GM12892 (cell line): ENCODE measurements at regions not wholly inside any gene's neighbourhood (a gene's known extent, or its start where the extent isn't known, plus 50 kb on each side); places are given as distances from the start of the nearest gene placed in this dataset.
"Not testable (repeated sequence)": the region's sequence is repeated elsewhere in the genome, so short reads cannot be mapped to it uniquely, and the experiment has no call there.

Experiments used
- DNase-seq: peaks from one replicate; pipeline ENCODE4 v3.0.0; 2011; ENCODE audit not compliant: insufficient read length
- FAIRE-seq: peaks from 2 replicates; lab custom pipeline; 2011; peaks lifted over from hg19 to GRCh38; lab: Jason Lieb, UNC
- POLR2A ChIP-seq: IDR thresholded peaks from 2 replicates; pipeline ENCODE4 v1.6.1; 2011; ENCODE audit warnings: low read depth, low read length, control low read depth
- POLR2AphosphoS5 ChIP-seq: IDR thresholded peaks from 2 replicates; pipeline ENCODE4 v1.6.1; 2011; ENCODE audit warnings: low read depth, low read length, control low read depth
- TAF1 ChIP-seq: IDR thresholded peaks from 2 replicates; pipeline ENCODE4 v1.6.1; 2011; ENCODE audit warnings: low read depth, mild to moderate bottlenecking, control low read depth, low read length, borderline replicate concordance

- FAIRE-seq (no peak), DNase-seq (no peak)
- no peak for TF ChIP-seq TAF1
- TF ChIP-seq POLR2AphosphoS5: no peak
- TF ChIP-seq POLR2A: no peak
Observed at GRCh38 chr7:36055207-36055606, 97.8 kb upstream of the EEPD1 start.

GRCh38 chr7:36057323-36057722 lies 95.7 kb upstream of the EEPD1 start:
- DNase-seq (no peak), FAIRE-seq (peak; percentile 85)
- TF ChIP-seq POLR2AphosphoS5 (no peak), POLR2A (no peak), TAF1 (no peak)

GRCh38 chr7:36058020-36058592 lies 94.9 kb upstream of the EEPD1 start:
- FAIRE-seq: peak; percentile 21
- TF ChIP-seq POLR2A (no peak), TAF1 (no peak), POLR2AphosphoS5 (no peak)
- peak; percentile 29 for DNase-seq

- DNase-seq, FAIRE-seq: not testable (repeated sequence)
Observed at GRCh38 chr7:36060388-36060787, 92.7 kb upstream of the EEPD1 start.

GRCh38 chr7:36062154-36062815 lies 90.8 kb upstream of the EEPD1 start:
- no peak for FAIRE-seq

GRCh38 chr7:36064676-36065075 lies 88.4 kb upstream of the EEPD1 start:
- TF ChIP-seq POLR2AphosphoS5 (no peak), TAF1 (no peak), POLR2A (no peak)
- FAIRE-seq (no peak), DNase-seq (no peak)

More at GRCh38 chr7:36062154-36062815, 90.8 kb upstream of the EEPD1 start:
- TF ChIP-seq POLR2AphosphoS5 (no peak), TAF1 (no peak), POLR2A (no peak)
- no peak for DNase-seq

GRCh38 chr7:36065563-36066342 lies 87.3 kb upstream of the EEPD1 start:
- FAIRE-seq, DNase-seq: not testable (repeated sequence)

GRCh38 chr7:36066343-36066664 lies 86.8 kb upstream of the EEPD1 start:
- no peak for TF ChIP-seq POLR2A
- TF ChIP-seq TAF1: no peak
- no peak for TF ChIP-seq POLR2AphosphoS5
- FAIRE-seq (no peak), DNase-seq (no peak)

GRCh38 chr7:36070230-36070629 lies 82.8 kb upstream of the EEPD1 start:
- TF ChIP-seq POLR2AphosphoS5 (no peak), TAF1 (no peak), POLR2A (no peak)
- FAIRE-seq: no peak
- no peak for DNase-seq

GRCh38 chr7:36071605-36072004 lies 81.4 kb upstream of the EEPD1 start:
- FAIRE-seq (no peak), DNase-seq (no peak)
- TF ChIP-seq POLR2AphosphoS5 (no peak), POLR2A (no peak), TAF1 (no peak)

- FAIRE-seq (no peak), DNase-seq (no peak)
- no peak for TF ChIP-seq POLR2AphosphoS5
- TF ChIP-seq TAF1: no peak
- TF ChIP-seq POLR2A: no peak
Observed at GRCh38 chr7:36072620-36073019, 80.4 kb upstream of the EEPD1 start.

- DNase-seq (no peak), FAIRE-seq (no peak)
- TF ChIP-seq POLR2A (no peak), POLR2AphosphoS5 (no peak), TAF1 (no peak)
Observed at GRCh38 chr7:36075561-36075960, 77.5 kb upstream of the EEPD1 start.
